ENCODE measurements at regions not wholly inside any gene's neighbourhood (a gene's known extent, or its start where the extent isn't known, plus 50 kb on each side); places are given as distances from the start of the nearest gene placed in this dataset.

DNA sequence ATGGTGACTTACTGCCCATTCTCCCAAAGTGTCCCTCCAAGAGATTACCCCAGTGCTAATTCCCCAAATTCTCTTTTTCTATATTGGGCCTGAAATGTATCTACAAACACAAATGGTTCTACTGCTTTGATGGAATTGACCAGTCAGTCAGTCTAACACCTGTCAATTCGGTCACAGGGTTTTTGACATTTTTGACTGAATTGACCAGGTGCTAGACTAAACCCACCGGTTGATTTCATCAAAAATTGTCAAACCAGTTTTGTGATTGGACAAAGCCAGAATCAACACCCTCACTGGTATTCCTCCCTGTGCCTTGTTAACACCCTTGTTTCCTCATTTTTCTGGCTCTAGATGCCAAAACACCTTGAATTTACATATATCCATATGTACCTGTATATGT lies 398.4 kb upstream of the NR2F2 start:
- TF ChIP-seq, protein P1, sequence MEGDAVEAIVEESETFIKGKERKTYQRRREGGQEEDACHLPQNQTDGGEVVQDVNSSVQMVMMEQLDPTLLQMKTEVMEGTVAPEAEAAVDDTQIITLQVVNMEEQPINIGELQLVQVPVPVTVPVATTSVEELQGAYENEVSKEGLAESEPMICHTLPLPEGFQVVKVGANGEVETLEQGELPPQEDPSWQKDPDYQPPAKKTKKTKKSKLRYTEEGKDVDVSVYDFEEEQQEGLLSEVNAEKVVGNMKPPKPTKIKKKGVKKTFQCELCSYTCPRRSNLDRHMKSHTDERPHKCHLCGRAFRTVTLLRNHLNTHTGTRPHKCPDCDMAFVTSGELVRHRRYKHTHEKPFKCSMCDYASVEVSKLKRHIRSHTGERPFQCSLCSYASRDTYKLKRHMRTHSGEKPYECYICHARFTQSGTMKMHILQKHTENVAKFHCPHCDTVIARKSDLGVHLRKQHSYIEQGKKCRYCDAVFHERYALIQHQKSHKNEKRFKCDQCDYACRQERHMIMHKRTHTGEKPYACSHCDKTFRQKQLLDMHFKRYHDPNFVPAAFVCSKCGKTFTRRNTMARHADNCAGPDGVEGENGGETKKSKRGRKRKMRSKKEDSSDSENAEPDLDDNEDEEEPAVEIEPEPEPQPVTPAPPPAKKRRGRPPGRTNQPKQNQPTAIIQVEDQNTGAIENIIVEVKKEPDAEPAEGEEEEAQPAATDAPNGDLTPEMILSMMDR (IDR thresholded peaks at IDR 0.05) = no peak
- Histone ChIP-seq H3K4me3 (no peak overlapping the region), H3K27me3 (no peaks in the 10 kb centered on the region), H3K27ac (no peak overlapping the region), H3K9me3 (no peaks in the 10 kb centered on the region), H3K36me3 (no peaks in the 10 kb centered on the region), H3K4me1 (no peaks in the 10 kb centered on the region)
- intact Hi-C loops (cut with DNase I) = no loop called here
- ATAC-seq = no peak
- DNase-seq = no peak

DNA sequence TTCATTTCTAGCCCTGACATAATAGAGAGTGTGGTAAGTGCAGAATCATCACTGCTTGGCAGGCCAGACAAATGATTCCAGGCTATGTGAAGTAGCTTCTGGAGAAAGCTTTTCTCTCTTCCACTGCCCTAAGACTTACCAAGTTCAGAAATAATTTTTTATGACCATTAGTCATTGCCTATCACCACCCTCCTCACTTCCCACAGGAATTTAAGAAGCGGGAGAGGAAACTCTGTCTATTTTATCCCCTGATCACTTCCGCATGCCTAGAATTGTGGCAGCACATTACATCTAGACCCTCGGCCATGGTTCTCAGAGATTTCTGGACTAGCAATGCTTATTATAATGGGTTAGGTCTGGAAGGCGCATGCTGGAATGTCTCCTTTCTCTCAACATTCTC lies 397.8 kb upstream of the NR2F2 start:
- Histone ChIP-seq H3K4me1 (no peaks in the 10 kb centered on the region), H3K4me3 (no peak overlapping the region), H3K9me3 (no peaks in the 10 kb centered on the region), H3K27ac (no peak overlapping the region), H3K27me3 (no peaks in the 10 kb centered on the region), H3K36me3 (no peaks in the 10 kb centered on the region)
- DNase-seq (no peak), ATAC-seq (no peak)
- intact Hi-C loops (cut with DNase I) = no loop called here
- TF ChIP-seq, protein P1 (IDR thresholded peaks at IDR 0.05) = no peak

DNA sequence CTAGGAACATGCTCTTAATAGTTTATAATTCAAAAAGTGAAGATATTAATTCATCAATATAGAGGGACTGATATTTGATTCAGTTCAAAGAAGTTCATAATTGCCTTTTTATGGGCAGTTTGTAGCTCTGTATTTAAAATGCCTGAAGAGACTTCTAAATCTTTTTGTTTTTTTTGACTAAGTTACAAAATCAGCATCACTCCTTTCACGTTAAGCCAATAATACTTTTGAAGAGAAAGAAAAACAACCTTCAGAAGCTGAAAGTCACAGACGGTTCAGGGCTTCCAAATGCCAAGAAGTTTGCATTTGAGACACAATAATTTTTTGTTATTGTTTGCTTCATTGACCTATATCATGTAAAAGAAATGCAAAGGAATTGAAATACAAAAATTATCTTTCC lies 394.6 kb upstream of the NR2F2 start:
- H3K4me1 ChIP-seq = no peaks in the 10 kb centered on the region
- H3K27ac ChIP-seq = no peak overlapping the region
- no peak for ATAC-seq
- no peak overlapping the region for H3K4me3 ChIP-seq
- DNase-seq = no peak
- H3K36me3 ChIP-seq = no peaks in the 10 kb centered on the region
- no peaks in the 10 kb centered on the region for H3K27me3 ChIP-seq
- intact Hi-C loops (cut with DNase I) = no loop called here
- H3K9me3 ChIP-seq = no peaks in the 10 kb centered on the region
- TF ChIP-seq, protein P1 (IDR thresholded peaks at IDR 0.05) = no peak

DNA sequence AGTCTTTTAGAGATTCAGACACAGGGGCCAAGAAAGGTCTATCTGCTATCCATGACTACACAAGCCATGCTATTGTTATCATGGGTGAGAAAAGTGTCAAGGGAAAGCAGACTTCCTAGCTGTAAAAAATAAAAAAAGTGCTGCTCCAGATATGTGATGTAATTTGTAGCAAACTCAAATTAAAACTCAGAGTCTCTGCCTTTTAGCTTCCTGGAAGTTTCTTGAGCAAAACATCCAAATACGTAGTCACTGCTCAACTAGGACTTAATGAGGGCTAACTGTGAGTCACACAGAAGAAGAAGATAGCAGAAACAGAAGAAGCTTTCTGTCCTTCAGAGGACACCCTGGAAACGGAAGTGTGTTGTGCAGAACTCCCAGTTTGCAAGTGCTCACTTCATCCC lies 393.4 kb upstream of the NR2F2 start:
- Histone ChIP-seq H3K36me3 (no peaks in the 10 kb centered on the region), H3K27me3 (no peaks in the 10 kb centered on the region), H3K4me1 (no peaks in the 10 kb centered on the region), H3K27ac (no peak overlapping the region), H3K9me3 (no peaks in the 10 kb centered on the region), H3K4me3 (no peak overlapping the region)
- TF ChIP-seq, protein P1 (IDR thresholded peaks at IDR 0.05) = no peak
- intact Hi-C loops (cut with DNase I) = no loop called here
- ATAC-seq = no peak
- no peak for DNase-seq

DNA sequence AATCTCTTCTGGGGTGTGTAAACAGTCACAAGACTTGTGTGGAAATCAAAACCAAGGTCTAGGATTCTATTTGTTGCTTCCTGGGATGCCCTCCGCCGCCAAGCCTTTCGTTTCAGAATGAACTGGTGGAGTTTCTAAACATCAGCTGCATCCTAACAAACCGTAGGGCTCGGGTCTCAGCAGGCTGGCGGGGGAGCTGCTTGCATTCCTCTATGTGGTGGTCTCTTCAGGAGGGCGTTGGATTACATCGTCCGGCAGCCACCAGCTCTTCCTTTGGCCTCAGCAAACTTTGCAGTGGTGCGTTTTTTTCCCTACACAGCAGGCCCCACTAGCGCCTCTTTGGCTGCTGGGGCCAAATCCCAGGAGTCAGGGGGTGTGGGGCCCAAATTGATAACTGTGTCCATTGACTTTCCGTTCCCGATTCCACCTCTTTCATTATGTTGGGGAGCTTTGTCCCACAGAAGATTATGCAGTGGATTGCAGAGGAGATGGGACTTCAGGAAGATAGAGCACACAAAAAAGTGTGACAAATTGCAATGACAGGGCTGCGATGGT lies 390.0 kb upstream of the NR2F2 start:
- no peaks in the 10 kb centered on the region for H3K27me3 ChIP-seq
- DNase-seq (no peak), ATAC-seq (no peak)
- H3K27ac ChIP-seq = no peak overlapping the region
- TF ChIP-seq, protein P1 (IDR thresholded peaks at IDR 0.05) = no peak
- no peak overlapping the region for H3K4me3 ChIP-seq
- H3K36me3 ChIP-seq = no peaks in the 10 kb centered on the region
- H3K4me1 ChIP-seq = no peaks in the 10 kb centered on the region
- no peaks in the 10 kb centered on the region for H3K9me3 ChIP-seq
- intact Hi-C loops (cut with DNase I) = no loop called here
